Bronchial epithelial cell (primary cell): ENCODE measurements at regions not wholly inside any gene's neighbourhood (a gene's known extent, or its start where the extent isn't known, plus 50 kb on each side); places are given as distances from the start of the nearest gene placed in this dataset.

Source experiments
- DNase-seq: peaks from one replicate; pipeline ENCODE4 v3.0.0-alpha.2; 2010; ENCODE audit warnings: low read depth
- FAIRE-seq: peaks from 2 replicates; lab custom pipeline; 2011; peaks lifted over from hg19 to GRCh38; lab: Jason Lieb, UNC
- H3K27me3 ChIP-seq: 2 replicates; pipeline ENCODE4 v1.5.1; 2011; ENCODE audit warnings: low read length; ENCODE audit not compliant: control insufficient read depth, insufficient read depth
- H3K36me3 ChIP-seq: 2 replicates; pipeline ENCODE4 v1.5.1; 2011; ENCODE audit warnings: low read length; ENCODE audit not compliant: control insufficient read depth, insufficient read depth
- H3K4me3 ChIP-seq: 2 replicates; pipeline ENCODE4 v1.5.1; 2011; ENCODE audit warnings: mild to moderate bottlenecking, low read depth, low read length, control low read depth
- CTCF ChIP-seq: IDR thresholded peaks from 2 replicates; pipeline ENCODE4 v1.5.1; 2011; ENCODE audit warnings: mild to moderate bottlenecking, moderate library complexity, low read length, control low read depth, inconsistent platforms; ENCODE audit not compliant: insufficient read depth, severe bottlenecking

DNA sequence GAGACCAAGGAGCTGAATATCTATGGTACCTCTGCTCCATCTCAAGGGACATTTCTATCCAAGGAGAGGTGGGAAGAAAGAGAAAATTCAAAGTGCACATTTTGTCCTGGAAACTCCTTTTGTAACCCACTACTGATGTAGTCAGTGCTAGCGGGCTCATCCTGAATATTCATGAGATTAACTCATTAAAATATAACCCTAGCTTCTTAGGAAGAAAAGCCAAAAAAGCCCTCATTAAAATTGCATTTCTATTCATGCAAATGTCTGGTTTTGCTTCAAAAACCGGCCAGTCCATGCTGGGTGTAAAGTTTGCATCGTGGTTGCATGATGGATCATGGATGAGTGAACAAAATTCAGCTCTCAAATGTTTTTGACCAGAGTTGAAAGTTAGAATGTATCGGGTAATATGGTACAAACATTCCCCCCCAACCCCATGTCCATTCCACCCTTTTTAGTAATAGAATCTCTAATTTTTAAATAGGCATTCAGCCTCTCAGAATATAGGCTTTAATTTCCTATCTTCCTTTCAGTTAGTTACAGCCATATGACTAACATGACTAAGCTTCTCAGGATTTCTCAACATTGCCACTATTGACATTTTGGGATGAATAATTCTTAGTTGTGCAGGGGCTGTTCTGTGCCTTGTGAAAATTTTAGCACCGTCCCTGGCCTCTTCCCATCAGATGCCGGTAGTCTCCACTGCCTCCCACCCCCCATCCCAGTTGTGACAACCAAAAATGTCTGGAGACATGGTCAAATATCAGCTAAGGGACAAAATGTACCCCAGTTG, 104.2 kb upstream of the RND3 start:
- DNase-seq (peak; percentile 84), FAIRE-seq (no peak)
- TF ChIP-seq CTCF = no peak
- Histone ChIP-seq H3K4me3 (no peak overlapping the region), H3K36me3 (no peaks in the 10 kb centered on the region), H3K27me3 (no peaks in the 10 kb centered on the region)

DNA sequence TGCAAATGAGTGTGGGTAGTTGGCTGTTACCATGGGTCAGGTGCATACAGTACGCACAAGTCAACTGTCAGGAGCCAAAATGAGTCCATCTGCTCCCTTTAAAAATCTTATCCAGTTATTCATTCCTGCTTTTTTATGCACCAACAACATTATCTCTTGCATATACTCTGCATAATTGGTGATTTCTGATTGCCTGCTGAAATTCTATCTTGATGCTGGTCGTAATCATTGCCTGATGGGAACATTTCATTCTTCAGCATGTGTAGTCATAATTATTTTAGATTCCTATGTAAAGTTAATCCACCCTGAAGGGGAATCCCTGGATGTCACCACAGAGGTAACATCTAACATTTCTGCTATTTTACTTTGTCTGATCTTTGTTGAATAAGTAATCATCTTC, 102.2 kb upstream of the RND3 start:
- Histone ChIP-seq H3K36me3 (no peaks in the 10 kb centered on the region), H3K27me3 (no peaks in the 10 kb centered on the region), H3K4me3 (no peak overlapping the region)
- DNase-seq = peak; percentile 37
- FAIRE-seq = no peak
- TF ChIP-seq CTCF = no peak

DNA sequence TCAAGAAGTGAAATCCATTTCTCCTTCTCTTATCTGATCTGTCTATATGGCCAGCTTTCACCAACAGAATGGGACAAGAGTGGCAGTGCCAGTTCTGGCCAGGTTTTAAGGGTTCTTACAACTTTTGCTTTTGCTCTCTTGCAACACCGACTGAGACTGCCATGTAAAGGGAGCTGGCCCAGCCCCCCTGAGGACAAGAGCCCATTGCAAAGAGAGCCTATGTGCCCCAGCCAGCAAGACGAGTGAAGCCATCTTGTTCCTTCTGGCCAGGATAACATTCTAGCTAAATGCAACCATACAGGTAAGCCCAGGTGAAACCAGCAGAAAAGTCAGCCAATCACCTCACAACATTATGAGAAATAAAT, 101.0 kb upstream of the RND3 start:
- H3K36me3 ChIP-seq = no peaks in the 10 kb centered on the region
- FAIRE-seq (no peak), DNase-seq (no peak)
- TF ChIP-seq CTCF = no peak
- H3K4me3 ChIP-seq = no peak overlapping the region
- H3K27me3 ChIP-seq = no peaks in the 10 kb centered on the region

DNA sequence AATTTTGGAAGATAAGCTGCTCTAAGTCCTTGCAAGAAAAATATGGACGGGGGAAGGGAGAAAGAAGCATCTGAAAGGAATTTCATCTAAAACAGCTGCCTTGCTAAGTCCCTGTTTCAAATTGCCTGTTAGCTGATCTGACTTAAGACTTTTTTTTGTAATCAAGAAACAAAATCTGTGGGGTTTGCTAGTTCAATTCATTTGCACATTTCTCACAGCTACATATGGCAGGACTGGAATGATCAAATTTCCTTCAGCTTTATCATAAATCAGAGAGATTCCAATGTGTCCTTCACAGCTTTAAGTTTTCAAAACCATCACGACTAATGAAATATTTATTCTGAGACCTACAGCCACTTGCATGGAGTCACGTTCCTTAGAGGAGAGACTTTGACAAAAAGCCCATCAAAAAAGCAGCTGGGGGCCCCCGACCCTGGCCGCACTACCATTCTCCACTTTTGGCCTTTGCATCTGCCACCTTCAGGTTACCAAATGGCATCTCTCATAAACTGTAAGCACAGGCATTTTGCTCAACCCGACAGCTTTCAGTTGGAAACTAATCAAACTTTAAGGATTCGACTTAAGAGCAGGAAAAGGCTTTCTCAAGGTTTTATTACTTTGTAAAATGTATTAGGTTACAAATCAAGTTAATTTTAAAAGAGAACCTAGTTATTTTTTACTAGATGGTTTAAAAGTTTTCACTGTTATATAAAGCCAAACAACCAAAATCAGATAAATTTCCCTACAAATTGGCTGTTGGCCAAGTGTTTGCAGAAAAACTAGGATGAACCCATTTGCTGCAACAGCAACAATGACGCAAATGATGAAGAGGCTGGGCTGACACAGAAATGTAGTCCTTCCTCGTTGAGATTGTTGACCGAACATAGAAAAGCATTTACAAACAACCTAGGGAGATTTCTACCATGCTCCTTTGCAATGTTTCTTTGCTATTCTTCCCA, 100.4 kb upstream of the RND3 start:
- Histone ChIP-seq H3K27me3 (no peaks in the 10 kb centered on the region), H3K36me3 (no peaks in the 10 kb centered on the region), H3K4me3 (no peak overlapping the region)
- FAIRE-seq = peak; percentile 40
- DNase-seq = no peak
- no peak for TF ChIP-seq CTCF

- TF ChIP-seq CTCF = no peak
- peak; percentile 94 for DNase-seq
- H3K27me3 ChIP-seq = no peaks in the 10 kb centered on the region
- H3K36me3 ChIP-seq = no peaks in the 10 kb centered on the region
- no peak overlapping the region for H3K4me3 ChIP-seq
- FAIRE-seq = no peak
Measured at GRCh38 chr2:150586858-150587257, 99.4 kb upstream of the RND3 start.
